ENCODE measurements at regions not wholly inside any gene's neighbourhood (a gene's known extent, or its start where the extent isn't known, plus 50 kb on each side); places are given as distances from the start of the nearest gene placed in this dataset.
"Not testable (repeated sequence)": the region's sequence is repeated elsewhere in the genome, so short reads cannot be mapped to it uniquely, and the experiment has no call there.

DNA sequence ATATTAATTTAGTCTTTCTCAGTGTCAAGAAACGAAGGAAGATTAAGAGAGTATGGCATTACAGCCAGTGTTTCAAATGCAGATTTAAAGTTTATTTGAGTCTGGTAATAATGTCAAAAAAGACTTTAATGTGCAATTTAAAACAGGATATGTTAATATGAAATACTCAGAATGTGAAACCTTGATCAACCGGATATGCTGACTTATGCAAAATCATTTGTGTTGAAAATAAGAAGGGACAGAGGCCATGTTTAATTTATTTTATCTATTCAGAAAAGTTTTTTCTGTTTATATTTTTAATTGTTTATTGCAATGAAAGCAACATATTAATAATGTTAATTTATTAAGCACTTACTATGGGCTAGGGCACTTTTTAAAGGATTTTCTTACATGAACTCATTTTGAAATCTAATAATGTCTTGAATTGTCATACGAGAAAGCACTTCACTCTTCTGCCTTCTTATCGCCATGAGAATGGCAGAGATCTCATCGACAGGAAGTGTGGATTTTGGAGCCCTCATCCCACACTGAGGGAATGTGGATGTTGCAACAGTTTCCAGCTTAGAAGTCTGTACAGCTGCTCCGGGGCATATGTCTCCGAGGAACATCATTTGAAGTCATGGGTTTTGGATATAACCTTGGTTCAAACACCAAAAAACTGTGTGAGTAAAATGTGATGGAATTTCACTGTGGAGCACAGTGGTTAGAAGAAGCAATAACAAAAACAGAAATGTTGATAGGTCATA lies 1410.4 kb downstream of the EPHA7 start:
- no peak for DNase-seq (ENCODE audit: extremely low read depth, low read depth, low spot score)

DNA sequence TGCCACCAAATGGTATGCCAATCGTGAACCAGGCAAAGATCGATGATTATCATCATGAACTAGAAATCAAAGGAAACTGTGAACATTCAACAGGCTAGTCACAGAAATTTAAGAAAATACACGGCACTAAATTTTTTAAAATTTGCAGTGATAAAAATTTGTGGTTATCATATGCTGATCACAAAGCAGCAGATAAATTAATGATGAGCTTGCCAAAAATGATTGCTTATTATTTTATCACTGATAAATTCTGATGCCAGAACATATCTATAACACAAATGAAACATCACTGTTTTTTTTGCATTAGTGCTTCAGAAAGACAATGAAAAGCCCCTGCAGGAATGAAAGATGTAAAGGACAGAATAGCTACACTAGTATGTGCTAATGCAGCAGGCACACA lies 1413.2 kb upstream of the MAP3K7 start:
- no peak for DNase-seq (ENCODE audit: extremely low read depth, low read depth, low spot score)

DNA sequence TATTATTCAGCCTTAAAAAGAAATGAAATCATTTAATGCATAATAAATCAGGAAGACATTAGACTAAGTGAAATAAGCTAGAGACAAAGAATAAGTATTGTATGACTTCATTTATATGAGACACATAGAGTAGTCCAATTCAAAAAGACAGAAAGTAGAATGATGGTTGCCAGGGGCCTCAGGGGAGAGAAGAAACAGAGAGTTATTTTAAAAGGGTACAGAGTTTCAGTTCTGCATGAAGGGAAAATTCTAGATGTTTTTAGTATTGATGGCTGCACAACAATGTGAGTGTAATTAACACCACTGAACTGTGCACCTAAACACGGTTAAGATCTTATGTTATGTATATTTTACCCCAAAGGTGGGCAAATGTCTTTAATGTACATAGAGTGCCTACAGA lies 1407.9 kb upstream of the MAP3K7 start:
- DNase-seq (ENCODE audit: extremely low read depth, low read depth, low spot score), result no peak

DNA sequence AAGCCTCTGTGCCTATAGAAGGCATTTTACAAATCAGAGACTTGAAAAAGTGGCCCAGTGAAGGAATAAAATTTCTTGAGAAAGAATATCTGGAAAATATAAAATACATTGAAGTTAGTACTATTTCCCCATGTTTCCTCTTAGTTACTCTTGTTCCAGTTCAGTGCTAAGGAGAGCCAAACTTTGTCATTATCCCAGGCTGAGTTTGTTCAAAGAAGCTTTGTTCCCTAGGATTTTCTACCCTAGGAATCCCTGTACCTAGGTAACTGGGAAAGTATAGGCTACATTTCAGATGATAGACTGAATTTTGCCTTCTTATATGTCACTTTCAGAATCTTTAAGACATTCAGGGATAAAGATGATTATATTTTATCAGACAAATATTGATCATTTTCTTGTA lies 1395.7 kb upstream of the MAP3K7 start:
- no peak for DNase-seq (ENCODE audit: extremely low read depth, low read depth, low spot score)

DNA sequence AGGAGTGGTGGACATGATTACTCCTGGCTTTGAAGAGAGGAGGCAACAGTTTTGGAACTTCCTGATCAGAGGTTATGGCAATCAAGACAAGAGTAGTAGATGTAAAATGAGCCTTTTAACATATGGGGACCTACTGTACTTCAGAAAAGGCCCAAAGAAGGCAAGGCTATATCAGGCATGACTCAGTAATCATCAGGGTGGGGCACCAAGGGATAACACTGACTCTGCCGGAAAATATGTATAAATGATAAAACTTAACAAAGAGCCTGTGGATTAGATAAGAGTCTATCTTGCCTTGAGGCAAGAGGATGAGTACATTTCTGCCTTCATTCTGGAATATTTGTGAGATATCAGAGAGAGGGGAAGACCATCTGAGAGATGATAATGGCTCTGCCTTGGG lies 1389.9 kb upstream of the MAP3K7 start:
- DNase-seq (ENCODE audit: extremely low read depth, low read depth, low spot score), result no peak

DNA sequence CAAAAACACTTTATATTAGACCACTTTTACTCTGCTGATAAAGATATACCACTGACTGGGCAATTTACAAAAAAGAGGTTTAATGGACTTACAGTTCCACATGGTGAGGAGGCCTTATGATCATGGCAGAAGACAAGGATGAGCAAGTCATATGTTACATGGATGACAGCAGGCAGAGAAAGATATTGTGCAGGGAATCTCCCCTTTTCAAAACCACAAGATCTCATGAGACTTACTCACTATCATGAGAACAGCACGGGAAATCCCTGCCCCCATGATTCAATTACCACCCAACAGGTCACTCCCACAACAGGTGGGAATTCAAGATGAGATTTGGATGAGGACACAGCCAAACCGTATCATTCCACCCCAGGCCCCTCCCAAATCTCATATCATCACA lies 1383.8 kb upstream of the MAP3K7 start:
- no peak for DNase-seq (ENCODE audit: extremely low read depth, low read depth, low spot score)

DNA sequence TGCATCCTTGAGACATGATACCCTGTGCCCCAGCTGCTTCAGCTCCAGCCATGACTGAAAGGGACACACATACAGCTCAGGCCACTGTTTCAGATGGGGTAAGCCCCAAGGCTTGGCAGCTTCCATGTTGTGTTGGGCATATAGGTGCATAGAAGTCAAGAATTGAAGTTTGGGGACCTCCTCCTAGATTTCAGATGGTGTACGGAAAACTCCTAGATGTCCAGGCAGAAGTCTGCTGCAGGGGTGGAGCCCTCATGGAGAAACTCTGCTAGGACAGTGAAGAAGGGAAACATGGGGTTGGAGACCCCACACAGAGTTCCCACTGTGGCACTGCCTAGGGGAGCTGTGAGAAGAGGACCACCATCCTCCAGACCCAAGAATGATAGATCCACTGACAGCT lies 1379.0 kb upstream of the MAP3K7 start:
- no peak for DNase-seq (ENCODE audit: extremely low read depth, low read depth, low spot score)

DNA sequence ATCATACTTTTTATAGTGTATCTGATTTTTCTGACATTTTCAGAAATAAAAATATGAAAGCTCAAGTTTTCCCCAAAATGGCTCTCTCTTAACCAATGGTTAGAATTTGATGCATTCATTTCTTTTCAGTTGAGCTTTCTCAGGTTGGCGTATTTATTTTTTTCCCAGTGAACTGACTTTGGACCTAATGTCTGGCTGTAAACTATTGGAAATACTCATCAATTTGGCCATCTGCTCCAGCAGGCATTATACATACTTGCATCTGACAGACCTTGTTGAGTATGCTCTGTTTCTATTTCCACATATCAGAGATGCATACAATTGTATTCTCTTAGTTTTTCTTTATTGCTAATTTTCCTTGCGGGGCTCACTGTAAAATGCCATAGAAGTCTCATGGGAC lies 1374.8 kb upstream of the MAP3K7 start:
- no peak for DNase-seq (ENCODE audit: extremely low read depth, low read depth, low spot score)

DNA sequence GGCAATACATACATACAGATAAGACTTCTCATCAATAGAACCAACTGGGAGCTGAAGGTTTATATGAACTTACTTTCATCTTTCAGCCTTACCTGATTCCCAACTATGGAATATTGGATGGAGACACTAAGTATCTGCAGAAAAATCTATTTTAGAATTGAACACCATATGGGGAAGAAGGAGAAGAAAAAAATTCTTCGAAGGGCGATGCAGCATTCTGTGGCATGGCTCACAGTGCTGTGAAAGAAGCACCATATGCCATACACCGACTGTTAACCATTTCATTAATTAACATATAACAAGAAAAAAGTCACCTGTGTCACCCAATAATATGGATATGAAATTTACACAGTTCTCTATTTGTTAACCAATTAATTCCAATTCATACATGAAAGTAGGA lies 1374.4 kb upstream of the MAP3K7 start:
- no peak for DNase-seq (ENCODE audit: extremely low read depth, low read depth, low spot score)

DNA sequence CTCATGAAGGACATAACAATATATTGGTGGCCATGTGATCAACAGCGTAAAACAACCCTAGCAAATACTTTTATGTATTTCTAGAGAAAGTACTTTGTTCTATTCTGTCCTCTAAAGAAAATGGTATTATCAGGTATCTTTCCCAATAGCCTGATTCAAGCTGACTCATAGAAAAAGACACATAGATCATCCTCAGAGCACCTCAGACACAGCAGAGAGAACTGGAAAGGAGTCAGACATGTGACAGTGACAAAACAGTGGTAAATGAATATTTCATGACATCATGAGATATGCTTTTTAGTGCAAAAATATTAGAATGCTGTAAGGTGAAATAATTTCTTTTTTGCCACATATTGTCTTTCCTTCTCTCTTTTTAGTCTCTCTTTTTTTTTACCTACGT lies 1355.0 kb upstream of the MAP3K7 start:
- no peak for DNase-seq (ENCODE audit: extremely low read depth, low read depth, low spot score)

DNA sequence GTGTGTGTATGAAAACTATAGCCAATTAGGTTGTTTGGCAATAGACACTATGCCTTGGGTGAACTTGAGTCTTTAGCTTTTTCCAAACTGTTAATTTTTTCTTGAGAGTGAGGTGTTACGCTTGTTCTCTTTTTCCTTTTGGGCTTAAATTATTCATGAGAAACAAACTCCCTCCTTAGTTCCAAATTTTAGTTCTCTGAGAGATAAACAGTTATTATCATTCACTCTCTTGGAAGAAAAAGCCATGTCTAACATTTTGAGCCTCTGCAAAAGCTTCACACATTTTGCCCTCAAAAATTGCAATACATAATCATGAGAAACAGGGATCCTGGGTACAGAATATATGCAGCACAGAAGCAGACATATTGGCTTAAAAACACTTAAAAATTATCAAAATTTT lies 1353.9 kb upstream of the MAP3K7 start:
- DNase-seq (ENCODE audit: extremely low read depth, low read depth, low spot score), result no peak

DNA sequence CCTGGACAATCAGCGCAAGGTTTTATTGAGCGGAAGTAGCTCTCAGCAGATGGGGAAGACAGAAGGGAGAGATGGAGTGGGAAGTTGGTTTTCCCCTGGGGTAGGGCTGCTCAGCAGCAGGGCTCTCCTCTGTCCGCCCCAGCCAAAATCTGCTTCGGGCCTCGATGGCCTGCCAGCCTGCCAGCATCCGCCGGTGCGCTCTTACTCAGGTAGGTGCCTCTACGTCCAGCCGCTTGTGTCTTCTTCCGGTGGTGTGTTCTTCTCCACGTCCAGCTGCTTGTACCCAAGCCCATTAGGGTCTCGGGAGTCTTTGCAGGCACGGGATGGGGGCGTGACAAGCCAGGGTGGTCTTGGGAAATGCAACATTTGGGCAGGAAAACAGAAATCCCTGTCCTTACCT lies 1340.0 kb upstream of the MAP3K7 start:
- DNase-seq (ENCODE audit: extremely low read depth, low read depth, low spot score), result no peak

DNA sequence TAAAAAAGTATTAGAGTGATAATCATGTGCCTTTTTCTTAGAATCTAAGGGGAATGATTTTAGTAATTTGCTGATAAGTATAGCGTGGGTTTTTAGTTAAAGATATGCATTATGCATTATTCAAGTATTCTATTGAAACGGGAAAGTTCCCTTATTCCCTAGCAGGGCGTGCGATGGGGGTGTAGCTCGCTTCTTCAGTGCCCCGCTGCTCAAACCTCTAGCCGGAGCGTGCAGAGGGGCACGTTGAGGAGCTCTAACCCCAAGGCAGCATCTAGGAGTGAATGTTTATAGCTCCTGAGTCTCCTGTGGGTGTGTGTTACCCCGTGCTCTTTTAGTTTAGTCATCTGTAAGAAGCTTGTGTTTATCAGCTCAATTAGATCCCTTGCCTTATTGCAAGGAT lies 1339.5 kb upstream of the MAP3K7 start:
- no peak for DNase-seq (ENCODE audit: extremely low read depth, low read depth, low spot score)

DNA sequence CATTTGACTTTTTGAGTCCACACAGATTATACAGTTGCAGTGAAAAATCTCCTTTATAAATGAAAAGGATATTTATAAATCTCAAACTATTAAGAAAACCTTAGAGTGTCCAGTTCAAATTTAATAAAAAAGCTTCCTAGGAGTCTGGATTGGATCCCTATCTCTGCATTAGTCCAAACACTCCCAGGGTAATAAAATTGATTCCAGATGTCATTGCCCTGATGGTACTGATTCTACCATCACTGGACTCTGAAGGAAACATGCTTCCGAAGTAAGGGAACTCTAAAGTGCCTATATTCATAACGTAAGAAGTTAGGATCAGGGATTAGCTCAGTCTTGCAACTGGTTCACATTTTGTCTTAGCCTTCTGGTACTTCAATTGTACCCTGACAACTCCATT lies 1325.1 kb upstream of the MAP3K7 start:
- DNase-seq (ENCODE audit: extremely low read depth, low read depth, low spot score), result no peak

DNA sequence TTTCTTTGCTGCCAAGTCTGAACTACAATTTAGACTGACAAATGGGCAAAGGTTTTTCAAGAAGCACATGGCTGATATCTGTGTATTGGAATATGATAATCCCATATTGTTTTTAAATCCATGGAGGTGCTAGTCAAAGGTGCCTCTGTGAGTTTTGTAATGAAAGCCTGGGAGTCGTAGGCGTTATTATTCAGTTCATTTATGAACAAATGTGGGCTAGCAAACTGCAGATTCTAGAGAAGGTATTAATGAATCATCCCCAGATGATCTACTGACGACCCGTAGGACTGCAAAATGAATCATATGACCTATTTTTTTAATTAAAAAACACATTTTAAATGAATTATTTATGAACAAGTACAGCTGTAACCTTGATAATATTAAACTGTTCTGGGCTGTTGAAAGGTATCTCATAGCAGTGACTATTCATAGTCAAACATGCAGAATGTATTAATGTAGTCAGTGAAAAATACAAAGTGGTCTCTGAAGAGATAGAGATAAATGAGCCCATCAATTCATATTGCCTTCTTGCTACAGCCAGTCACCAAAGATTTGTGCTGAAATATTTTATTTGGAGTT lies 1317.8 kb upstream of the MAP3K7 start:
- DNase-seq (ENCODE audit: extremely low read depth, low read depth, low spot score), result no peak

DNA sequence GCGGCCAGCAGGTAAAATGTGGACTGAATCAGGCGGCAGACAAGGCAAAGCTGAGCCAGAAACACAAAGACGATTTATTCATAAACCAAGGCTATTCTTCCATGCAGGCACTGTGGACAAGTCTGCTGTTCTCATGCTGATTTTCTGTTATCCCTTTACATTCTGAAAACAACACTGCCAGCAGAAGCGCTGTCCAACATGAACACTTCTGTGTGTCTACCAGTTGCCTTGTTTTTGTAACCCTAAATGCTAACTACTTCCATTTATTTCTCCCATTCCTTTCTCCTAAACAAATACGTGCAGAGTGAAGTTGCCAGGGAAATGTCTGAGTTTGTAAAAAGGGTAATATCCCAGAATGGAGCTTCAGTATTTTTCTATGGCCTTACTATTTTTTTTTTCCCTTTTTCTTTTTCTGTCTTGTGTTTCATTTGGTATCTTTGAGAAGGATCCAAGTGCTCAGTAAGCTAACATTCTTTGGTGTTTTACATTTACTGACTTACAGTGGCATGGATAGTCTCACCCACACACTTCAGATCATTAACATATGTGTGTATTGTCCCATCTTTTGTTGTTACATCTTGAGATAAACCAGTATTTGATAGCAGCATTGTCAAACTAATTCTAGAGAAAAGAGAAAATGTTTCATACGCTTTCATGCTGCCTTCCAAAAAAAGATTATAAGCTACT lies 1308.9 kb upstream of the MAP3K7 start:
- no peak for DNase-seq (ENCODE audit: extremely low read depth, low read depth, low spot score)

DNA sequence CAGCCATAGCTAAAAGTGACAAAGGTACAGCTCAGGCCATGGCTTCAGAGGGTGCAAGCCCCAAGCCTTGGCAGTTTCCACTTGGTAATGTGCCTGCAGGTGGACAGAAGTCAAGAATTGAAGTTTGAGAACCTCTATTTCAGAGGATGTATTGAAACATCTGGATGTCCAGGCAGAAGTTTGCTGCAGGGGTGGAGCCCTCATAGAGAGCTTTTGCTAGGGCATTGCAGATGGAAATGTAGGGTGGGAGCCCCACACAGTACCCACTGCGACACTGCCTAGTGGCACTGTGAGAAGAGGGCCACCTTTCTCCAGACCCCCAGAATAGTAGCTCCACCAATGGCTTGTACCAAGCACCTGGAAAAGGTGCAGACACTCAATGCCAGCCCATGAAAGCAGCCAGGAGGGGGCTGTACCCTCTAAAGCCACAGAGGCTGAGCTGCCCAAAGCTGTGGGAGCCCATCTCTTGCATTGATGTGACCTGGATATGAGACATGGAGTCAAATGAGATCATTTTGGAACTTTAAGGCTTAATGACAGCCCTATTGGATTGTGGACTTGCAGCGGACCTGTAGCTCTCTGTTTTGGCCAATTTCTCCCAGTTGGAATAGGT lies 1299.4 kb upstream of the MAP3K7 start:
- no peak for DNase-seq (ENCODE audit: extremely low read depth, low read depth, low spot score)

DNA sequence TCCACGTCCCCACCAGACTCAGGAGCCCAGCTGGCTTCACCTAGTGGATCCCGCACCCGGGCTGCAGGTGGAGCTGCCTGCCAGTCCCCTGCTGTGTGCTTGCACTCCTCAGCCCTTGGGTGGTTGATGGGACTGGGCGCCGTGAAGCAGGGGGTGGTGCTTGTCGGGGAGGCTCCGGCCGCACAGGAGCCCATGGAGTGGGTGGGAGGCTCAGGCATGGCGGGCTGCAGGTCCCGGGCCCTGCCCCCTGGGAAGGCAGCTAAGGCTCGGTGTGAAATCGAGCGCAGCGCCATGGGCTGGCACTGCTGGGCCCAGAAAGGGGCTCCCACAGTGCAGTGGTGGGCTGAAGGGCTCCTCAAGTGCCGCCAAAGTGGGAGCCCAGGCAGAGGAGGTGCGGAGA lies 1294.9 kb upstream of the MAP3K7 start:
- not testable (repeated sequence) for DNase-seq (ENCODE audit: extremely low read depth, low read depth, low spot score)

DNA sequence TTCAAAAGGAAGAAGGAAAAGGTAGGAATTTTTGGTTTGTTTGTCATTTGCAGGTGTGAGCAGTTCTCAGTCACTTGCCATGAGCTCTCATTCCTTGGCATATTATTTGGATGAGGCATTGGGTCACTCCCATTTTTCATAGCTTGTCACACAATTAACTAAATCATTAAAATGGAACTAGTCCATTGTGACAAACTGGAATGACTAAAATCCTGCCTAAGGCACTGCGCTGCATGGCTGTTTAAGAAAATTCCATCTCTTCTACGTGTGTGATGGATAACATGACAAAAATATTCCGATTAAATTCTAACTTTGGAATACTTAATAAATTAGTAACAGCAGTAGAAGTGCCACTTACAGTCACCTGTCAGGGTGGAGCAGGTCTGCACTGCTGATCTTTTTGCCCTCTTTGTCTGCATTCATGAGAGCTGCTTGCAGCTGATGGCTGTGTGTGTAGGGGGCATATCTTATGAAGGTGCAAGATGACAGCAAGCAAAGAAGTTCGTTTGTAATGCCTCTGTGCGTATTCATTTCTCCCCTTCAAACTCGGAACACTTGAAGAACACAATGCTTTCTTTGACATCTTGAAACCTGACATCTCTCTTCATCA lies 1292.6 kb upstream of the MAP3K7 start:
- no peak for DNase-seq (ENCODE audit: extremely low read depth, low read depth, low spot score)

DNA sequence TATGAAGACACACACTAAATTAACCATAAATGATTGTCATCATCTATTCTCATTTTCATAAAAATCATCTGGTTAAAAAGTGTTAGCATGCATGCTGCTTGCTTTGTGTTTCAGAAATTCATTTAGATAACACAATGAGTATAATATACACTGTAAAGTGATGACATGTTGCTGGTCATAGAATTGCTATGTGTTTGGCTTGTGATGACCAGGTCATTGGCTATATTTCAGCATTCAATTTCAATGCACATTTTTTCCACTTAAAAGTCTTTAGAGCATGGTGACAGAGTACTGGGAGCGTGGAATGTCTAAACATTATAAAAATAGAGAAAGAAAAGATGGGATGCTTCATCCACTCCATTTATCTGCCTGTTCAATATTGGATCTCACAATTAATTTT lies 1291.1 kb upstream of the MAP3K7 start:
- DNase-seq (ENCODE audit: extremely low read depth, low read depth, low spot score), result no peak

DNA sequence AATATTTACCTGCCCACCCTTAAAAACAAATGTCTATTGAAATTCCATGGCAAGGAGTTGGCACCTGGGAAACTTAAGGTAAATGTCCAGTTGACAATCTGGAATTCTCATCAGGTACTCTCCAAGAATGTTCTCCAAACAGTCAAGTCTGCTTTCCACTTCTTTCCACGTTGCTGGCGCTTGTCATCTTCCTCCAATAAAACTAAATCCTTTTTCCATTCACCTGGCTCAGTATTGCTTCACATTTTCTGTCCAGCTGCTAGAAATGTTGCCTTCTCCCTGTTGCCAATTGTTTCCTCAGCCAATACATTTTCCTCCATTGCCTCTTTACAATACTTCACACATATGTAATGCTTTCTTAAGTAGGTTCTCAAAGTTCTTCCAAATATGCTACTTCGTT lies 1288.1 kb upstream of the MAP3K7 start:
- no peak for DNase-seq (ENCODE audit: extremely low read depth, low read depth, low spot score)
